NOMO-1 treated with dmso at 0.1 percent for 144 hours (cell line): ENCODE measurements at regions not wholly inside any gene's neighbourhood (a gene's known extent, or its start where the extent isn't known, plus 50 kb on each side); places are given as distances from the start of the nearest gene placed in this dataset.
"Not testable (repeated sequence)": the region's sequence is repeated elsewhere in the genome, so short reads cannot be mapped to it uniquely, and the experiment has no call there.

Experiments
- DNase-seq: peaks from one replicate; lab custom pipeline; 2025; ENCODE audit not compliant: unreplicated experiment; lab: John Stamatoyannopoulos, UW

DNA sequence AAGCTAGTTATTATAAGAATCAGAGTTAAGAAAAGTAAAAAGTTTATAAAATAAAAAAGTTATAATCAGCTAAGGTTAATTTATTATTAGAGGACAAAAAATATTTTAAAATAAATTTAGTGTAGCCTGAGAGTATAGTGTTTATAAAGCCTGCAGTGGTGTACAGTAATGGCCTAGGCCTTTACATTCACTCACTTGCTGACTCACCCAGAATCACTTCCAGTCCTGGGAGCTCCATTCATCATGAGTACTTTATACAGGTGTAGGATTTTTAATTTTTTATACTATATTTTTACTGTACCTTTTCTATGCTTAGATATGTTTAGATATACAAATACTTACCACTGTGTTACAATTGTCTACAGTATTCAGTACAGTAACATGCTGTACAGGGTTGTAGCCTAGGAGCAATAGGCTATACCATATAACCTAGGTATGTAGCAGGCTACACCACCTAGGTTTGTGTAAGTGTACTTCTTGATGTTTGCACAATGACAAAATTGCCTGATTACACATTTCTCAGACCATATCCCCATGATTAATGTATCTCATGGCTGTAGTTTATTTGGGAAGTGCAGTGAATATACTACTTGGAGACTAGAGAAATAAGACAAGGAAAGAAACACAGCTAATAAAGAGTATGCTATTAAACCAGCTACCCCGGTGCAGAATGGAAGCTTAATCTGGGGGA is 101.9 kb upstream of the GALNT15 start:
- no peak for DNase-seq

DNA sequence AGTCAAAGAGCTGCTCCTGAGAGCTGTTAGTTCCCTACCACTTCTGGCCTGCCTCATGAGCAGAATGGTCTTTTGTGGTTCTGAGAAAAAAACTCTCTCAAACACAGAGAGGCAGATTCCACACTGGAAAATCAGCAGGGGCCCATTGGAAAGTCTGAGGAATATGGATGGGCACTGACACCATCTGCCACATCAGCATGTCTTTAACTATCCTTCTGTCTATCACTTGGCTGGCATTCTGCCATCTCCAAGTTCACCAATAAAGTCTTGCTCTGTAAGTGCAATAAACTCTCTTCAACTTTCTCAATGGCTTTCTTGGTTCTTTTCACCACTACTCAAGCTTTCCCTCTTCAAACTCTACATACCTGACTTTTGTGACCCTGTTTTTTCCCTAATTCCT is 101.3 kb upstream of the GALNT15 start:
- DNase-seq = no peak

DNA sequence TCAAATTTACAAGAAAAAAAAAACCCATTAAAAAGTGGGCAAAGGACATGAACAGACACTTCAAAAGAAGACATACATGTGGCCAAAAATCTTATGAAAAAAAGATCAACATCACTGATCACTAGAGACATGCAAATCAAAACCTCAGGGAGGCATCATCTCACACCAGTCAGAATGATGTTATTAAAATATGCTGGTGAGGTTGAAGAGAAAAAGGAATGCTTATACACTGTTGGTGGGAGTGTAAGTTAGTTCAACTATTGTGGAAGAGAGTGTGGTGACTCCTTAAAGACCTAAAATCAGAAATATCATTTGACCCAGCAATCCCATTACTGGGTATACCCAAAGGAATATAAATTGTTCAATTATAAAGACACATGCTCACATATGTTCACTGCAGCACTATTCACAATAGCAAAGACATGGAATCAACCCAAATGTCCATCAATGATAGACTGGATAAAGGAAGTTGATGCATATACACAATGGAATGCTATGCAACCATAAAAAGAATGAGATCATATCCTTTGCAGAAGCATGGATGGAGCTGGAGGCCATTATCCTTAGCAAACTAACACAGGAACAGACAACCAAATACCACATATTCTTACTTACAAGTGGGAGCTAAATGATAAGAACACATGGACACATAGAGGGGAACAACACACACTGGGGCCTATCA is 100.3 kb upstream of the GALNT15 start:
- DNase-seq = not testable (repeated sequence)

- no peak for DNase-seq
Measured at GRCh38 chr3:16075647-16076046, 98.8 kb upstream of the GALNT15 start.

DNA sequence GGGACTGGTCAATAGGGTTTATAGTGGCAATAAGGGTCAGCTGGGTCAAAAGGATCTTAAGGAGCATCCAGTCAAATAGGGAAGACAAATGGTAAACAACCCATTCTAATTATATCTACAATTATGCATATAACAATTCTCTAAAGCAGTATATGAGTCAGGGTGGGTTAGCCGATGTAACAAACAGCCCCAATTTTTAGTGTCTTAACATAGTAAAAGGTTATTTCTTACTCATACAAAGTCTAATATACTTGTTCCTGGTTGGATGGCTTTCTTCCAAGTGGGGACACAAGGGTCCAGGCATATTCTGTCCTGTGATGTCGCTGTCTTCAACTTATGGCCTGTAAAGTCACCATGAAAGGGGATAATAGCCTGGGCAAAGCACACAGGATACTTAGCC is 97.9 kb upstream of the GALNT15 start:
- no peak for DNase-seq

DNA sequence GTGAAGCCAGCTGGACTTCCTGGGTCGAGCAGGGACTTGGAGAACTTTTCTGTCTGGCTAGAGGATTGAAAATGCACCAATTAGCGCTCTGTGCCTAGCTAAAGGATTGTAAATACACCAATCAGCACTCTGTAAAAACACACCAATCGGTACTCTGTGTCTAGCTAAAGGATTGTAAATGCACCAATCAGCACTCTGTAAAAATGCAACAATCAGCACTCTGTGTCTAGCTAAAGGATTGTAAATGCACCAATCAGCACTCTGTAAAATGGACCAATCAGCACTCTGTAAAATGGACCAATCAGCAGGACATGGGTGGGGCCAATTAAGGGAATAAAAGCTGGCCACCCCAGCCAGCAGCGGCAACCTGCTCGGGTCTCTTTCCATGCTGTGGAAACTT is 97.3 kb upstream of the GALNT15 start:
- DNase-seq = not testable (repeated sequence)

DNA sequence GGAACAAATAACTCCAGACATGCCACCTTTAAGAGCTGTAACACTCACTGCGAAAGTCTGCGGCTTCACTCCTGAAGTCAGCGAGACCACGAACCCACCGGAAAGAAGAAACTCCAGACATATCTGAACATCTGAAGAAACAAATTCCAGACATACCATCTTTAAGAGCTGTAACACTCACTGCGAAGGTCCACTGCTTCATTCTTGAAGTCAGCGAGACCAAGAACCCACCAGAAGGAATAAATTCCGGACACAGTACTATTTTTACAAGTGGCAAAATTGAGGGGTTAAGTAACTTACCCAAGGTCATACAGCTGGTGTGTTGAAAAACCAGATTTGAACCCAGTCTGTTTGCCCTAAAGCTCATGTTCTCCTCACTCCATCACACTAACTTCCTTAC is 96.8 kb upstream of the GALNT15 start:
- DNase-seq = not testable (repeated sequence)

GRCh38 chr3:16079519-16079918 is 95.0 kb upstream of the GALNT15 start:
- no peak for DNase-seq

DNA sequence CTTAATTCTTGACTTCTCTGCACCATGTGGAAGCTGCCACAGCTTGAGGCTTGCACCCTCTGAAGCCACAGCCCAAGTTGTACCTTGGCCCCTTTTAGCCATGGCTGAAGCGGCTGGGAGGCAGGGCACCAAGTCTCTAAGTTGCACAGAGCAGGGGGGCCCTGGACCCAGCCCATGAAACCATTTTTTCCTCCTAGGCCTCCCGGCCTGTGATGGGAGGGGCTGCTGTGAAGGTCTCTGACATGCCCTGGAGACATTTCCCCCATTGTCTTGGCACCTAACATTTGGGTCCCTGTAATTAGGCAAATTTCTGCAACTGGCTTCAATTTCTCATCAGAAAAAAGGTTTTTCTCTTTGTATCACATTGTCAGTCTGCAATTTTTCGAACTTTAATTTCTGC is 92.8 kb upstream of the GALNT15 start:
- no peak for DNase-seq

GRCh38 chr3:16084887-16085286 is 89.6 kb upstream of the GALNT15 start:
- no peak for DNase-seq

GRCh38 chr3:16085410-16085809 is 89.1 kb upstream of the GALNT15 start:
- no peak for DNase-seq

DNA sequence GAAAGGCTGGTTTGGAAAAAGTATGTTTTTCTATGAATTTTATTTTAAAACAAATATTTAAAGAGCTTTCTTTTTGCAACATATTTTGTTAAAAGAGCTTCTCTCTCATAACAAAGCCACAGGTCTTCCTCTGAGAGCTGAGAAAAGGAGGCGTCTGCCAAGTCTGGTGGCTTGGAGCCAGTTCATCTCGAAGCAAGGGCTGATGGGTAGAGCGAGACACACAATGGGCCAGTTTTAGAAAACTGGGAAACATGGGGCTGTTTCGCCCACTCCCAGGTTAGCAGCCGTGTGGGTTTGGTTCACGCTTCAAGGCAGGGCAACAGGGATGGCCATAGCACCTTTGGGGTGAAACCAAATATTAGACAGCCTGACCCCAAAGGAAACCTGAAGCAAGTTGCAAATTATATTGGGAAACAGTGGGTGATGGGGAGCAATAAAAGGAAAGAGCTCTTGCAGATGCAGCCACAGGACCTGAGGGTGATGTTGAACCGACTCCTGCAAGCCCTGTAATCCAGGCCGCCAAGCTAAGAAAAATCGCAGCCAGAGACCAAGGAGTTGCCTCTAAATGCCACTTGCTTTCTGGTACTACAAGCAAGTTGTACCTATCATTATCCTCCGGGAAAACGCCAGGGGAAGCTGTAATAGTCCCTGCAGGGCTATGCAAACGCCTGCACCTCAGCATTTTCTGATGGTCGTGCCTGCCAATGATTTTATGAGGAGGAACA is 88.4 kb upstream of the GALNT15 start:
- DNase-seq = no peak

GRCh38 chr3:16086690-16087089 is 87.8 kb upstream of the GALNT15 start:
- DNase-seq = no peak

DNA sequence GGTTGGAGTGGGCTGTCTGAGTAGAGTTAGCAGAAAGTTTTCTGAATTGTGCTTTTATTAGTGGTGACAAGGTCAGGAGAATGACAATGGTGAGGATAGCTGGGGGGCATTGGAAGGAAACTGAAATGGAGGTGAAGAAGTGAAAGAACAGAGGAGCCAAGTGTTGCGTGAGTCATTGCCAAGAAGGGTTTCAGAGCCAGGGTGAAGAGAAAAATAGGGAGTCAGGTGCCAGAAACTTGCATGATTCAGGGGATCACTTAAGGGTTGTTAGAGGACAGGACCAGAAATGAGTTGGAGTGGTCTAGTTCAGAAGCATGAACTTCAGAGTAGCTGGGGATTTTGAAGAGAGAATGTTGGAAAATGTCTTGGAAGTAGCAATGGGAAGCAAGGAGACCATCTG is 86.0 kb upstream of the GALNT15 start:
- no peak for DNase-seq

- DNase-seq = no peak
Measured at GRCh38 chr3:16089521-16089920, 85.0 kb upstream of the GALNT15 start.

GRCh38 chr3:16090024-16090423 is 84.5 kb upstream of the GALNT15 start:
- DNase-seq = no peak

GRCh38 chr3:16090706-16091105 is 83.8 kb upstream of the GALNT15 start:
- no peak for DNase-seq

DNA sequence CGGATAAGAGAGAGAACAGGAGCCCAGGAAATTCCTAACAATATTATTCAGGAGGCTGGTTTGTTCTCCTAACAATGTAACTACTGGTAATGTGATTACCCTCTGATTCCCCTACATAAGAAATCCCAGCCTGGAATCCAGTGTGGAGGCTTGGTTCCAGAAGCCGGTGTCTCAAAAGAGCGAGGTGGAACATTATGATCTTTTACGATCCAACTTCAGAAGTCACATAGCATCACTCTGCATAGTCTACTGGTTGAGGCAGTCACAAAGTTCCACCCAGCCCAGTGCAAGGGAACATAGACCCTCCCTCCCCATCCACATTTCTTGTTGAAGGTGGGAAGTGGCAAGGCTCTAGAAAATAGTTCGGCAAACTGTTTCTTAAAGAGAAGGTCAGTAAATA is 81.6 kb upstream of the GALNT15 start:
- DNase-seq = no peak

DNA sequence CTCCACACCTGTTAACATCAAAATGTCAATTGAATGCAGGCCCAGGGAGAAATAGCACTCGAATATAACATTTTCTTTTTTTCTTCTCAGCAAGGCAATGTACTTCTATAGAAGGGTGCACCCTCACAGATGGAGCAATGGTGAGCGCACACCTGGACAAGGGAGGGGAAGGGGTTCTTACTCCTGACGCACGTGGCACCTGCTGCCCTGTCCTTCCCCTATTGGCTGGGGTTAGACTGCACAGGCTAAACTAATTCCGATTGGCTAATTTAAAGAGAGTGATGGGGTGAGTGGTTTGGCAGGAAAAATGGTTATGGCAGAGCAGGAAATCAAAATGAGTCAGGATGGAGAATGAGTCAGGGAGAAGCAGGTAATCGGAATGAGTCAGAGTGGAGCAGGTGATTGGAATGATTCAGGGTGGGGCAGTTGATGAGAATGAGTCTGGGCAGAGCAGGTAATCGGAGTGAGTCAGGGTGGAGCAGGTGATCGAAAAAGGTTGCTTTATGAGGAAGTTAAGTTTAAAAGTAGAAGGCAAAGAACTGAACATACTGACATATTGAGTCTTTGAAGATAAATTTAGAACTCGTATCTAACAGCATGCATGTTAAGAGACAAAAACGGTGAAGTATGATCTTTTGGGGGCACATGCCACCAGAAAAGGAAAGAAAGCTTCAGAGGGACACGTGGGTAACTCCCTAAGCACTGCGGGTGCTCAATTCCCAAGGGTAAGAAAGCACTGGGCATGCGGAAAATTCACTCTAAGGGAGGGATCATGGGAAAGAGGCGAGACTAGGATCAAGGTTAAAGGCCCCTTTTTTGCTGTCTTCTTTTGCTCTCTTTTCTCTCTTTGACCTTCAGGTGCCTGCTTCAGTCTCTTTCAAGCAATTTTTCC is 72.9 kb upstream of the GALNT15 start:
- no peak for DNase-seq

- no peak for DNase-seq
Measured at GRCh38 chr3:16102187-16102561, 72.3 kb upstream of the GALNT15 start.

DNA sequence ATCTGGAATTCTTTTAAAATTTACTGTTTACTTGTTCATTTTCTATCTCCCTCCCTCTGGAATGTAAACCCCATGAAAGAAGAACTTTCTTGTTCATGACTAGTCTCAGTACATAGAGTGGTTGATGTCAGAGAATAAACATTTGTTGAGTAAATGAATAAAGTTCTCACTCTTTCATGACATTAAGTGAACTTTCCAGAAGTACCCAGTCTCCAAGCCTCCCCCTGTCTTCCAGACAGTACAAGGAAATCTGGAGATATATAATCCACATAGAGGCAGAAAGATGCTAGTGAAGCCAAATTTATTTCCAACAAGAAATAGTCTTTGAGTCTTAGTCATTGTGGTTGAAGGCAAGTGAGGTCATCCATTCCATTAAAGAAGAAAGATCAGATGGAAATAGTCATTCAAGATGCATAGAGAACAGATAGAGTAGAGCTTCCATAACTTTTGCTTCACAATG is 71.5 kb upstream of the GALNT15 start:
- no peak for DNase-seq
